DMS53 (cell line): ENCODE measurements at regions not wholly inside any gene's neighbourhood (a gene's known extent, or its start where the extent isn't known, plus 50 kb on each side); places are given as distances from the start of the nearest gene placed in this dataset.
A peak's percentile ranks its signal among the peaks of the same experiment; 100 is the strongest.
"Not testable (repeated sequence)": the region's sequence is repeated elsewhere in the genome, so short reads cannot be mapped to it uniquely, and the experiment has no call there.

ENCODE experiments used
- DNase-seq: peaks from one replicate; lab custom pipeline; 2025; lab: John Stamatoyannopoulos, UW

GRCh38 chr11:72525466-72525865 is 91.1 kb upstream of the CLPB start:
- DNase-seq: no peak

GRCh38 chr11:72524711-72525110 is 90.4 kb upstream of the CLPB start:
- DNase-seq: no peak

- DNase-seq: no peak
Observed at GRCh38 chr11:72523991-72524390, 89.7 kb upstream of the CLPB start.

- DNase-seq: no peak
Observed at GRCh38 chr11:72522186-72522585, 87.9 kb upstream of the CLPB start.

- DNase-seq: no peak
Observed at GRCh38 chr11:72521664-72522063, 87.3 kb upstream of the CLPB start.

- no peak for DNase-seq
Observed at GRCh38 chr11:72520815-72521214, 86.5 kb upstream of the CLPB start.

GRCh38 chr11:72519882-72520281 is 85.6 kb upstream of the CLPB start:
- not testable (repeated sequence) for DNase-seq

- DNase-seq: no peak
Observed at GRCh38 chr11:72519220-72519881, 85.0 kb upstream of the CLPB start.

GRCh38 chr11:72514331-72514730 is 80.0 kb upstream of the CLPB start:
- no peak for DNase-seq

GRCh38 chr11:72513411-72513810 is 79.1 kb upstream of the CLPB start:
- DNase-seq: no peak

- DNase-seq: no peak
Observed at GRCh38 chr11:72512956-72513355, 78.6 kb upstream of the CLPB start.

- DNase-seq: peak; percentile 38
Observed at GRCh38 chr11:72511393-72512047, 77.2 kb upstream of the CLPB start.

- DNase-seq: no peak
Observed at GRCh38 chr11:72507050-72507449, 72.7 kb upstream of the CLPB start.

GRCh38 chr11:72497731-72498130 is 63.4 kb upstream of the CLPB start:
- DNase-seq: no peak

GRCh38 chr11:72494109-72494429 is 59.7 kb upstream of the CLPB start:
- DNase-seq: no peak

GRCh38 chr11:72493426-72494108 is 59.2 kb upstream of the CLPB start:
- DNase-seq: no peak

GRCh38 chr11:72491001-72491400 is 56.7 kb upstream of the CLPB start:
- no peak for DNase-seq
